ENCODE measurements at regions not wholly inside any gene's neighbourhood (a gene's known extent, or its start where the extent isn't known, plus 50 kb on each side); places are given as distances from the start of the nearest gene placed in this dataset.

DNA sequence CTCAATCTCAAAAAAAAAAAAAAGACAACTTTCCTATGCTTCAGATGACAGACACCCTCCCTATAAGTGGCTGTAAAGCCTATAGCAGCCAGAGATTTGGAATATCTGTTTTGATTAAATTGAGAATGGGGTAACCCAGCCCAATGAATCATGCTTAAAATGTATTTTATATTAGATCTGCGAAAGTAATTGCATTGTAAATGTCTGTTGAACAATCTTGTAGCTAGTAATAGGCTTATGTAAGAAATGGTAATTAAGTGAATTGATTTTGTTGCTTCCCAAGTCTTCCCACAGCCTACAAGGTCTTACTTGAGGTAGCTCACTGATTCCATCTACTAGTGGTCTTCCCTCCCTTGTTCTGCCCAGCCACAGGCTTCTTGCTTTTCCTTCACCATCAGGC lies 590.7 kb downstream of the ACTL7B start:
- Mint-ChIP-seq H3K9me3 (ENCODE audit: unreplicated experiment) (no peaks in the 10 kb centered on the region), H3K27ac (ENCODE audit: low read depth, unreplicated experiment) (no peak overlapping the region), H3K4me1 (ENCODE audit: insufficient read depth, unreplicated experiment) (peaks cover 15% of the 10 kb centered on the region), H3K36me3 (ENCODE audit: insufficient read depth, unreplicated experiment) (no peaks in the 10 kb centered on the region), H3K27me3 (ENCODE audit: insufficient read depth, unreplicated experiment) (no peaks in the 10 kb centered on the region), H3K4me3 (ENCODE audit: unreplicated experiment) (no peak overlapping the region)
- POLR2A ChIA-PET = no interaction called here
- TF ChIP-seq, protein P1, sequence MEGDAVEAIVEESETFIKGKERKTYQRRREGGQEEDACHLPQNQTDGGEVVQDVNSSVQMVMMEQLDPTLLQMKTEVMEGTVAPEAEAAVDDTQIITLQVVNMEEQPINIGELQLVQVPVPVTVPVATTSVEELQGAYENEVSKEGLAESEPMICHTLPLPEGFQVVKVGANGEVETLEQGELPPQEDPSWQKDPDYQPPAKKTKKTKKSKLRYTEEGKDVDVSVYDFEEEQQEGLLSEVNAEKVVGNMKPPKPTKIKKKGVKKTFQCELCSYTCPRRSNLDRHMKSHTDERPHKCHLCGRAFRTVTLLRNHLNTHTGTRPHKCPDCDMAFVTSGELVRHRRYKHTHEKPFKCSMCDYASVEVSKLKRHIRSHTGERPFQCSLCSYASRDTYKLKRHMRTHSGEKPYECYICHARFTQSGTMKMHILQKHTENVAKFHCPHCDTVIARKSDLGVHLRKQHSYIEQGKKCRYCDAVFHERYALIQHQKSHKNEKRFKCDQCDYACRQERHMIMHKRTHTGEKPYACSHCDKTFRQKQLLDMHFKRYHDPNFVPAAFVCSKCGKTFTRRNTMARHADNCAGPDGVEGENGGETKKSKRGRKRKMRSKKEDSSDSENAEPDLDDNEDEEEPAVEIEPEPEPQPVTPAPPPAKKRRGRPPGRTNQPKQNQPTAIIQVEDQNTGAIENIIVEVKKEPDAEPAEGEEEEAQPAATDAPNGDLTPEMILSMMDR (IDR thresholded peaks at IDR 0.05; ENCODE audit: unreplicated experiment) = no peak
- CTCF ChIA-PET = interaction anchor here (0.6 kb wide), 1 partner anchor 799 kb away, joined by 3 read pairs; no protein-coding TSS in a partner anchor
- no TSS peak for BruUV-seq (replicated peaks)
- no peak for DNase-seq (ENCODE audit: unreplicated experiment)
- intact Hi-C loops (cut with micrococcal nuclease) = no loop called here

DNA sequence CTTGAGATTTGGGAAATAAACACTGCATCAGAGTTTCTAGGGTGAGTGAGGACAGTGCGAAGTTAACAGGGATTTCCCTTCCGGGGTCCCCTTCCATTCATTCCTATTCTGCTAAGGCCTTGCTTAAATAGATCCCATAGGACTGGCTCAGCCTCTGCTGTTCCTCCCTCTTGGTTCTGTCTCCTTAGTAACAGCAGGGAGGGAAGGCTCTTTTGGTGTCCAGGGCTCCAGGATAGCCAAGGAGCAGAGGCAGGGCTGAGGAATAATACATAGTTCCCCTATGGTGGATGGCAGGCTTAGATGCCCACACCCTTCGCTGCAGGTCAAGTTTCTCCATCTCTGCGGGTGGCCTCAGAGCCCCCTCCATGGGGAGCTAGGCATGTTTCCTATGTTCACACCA lies 591.7 kb downstream of the ACTL7B start:
- no peak overlapping the region for H3K4me3 Mint-ChIP-seq (ENCODE audit: unreplicated experiment)

DNA sequence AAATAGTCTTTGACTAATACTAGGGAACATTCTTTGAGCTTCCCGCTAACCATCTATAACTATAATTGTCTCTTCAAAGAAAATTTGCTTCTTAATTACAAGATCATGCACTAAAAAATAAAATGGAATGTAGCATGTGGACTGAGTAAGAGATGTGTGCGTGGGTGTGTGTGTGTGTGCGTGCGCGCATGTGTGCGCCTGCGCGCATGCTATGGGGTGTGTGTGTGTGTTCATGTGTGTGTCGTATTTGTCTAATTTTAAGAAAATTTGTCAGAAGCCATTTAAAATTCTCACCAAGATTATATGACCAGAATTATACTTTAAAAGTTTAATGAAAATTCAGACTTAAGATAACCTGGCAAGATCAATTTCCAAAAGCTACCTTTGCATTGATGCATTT lies 593.0 kb downstream of the ACTL7B start:
- H3K27ac Mint-ChIP-seq (ENCODE audit: low read depth, unreplicated experiment) = no peak overlapping the region
- BruUV-seq (replicated peaks) = no TSS peak
- no peaks in the 10 kb centered on the region for H3K36me3 Mint-ChIP-seq (ENCODE audit: insufficient read depth, unreplicated experiment)
- no peak for DNase-seq (ENCODE audit: unreplicated experiment)
- ChIA-PET POLR2A (interaction anchor here (0.9 to 3.9 kb wide), 2 partner anchors 9 to 213 kb away, joined by 4 to 24 read pairs; no protein-coding TSS in a partner anchor), CTCF (interaction anchor here (1.0 kb wide), 1 partner anchor 10 kb away, joined by 3 read pairs; no protein-coding TSS in a partner anchor)
- H3K4me3 Mint-ChIP-seq (ENCODE audit: unreplicated experiment) = no peak overlapping the region
- H3K9me3 Mint-ChIP-seq (ENCODE audit: unreplicated experiment) = no peaks in the 10 kb centered on the region
- peaks cover 20% of the 10 kb centered on the region for H3K4me1 Mint-ChIP-seq (ENCODE audit: insufficient read depth, unreplicated experiment)
- intact Hi-C loops (cut with micrococcal nuclease) = no loop called here
- no peaks in the 10 kb centered on the region for H3K27me3 Mint-ChIP-seq (ENCODE audit: insufficient read depth, unreplicated experiment)
- TF ChIP-seq, protein P1 (IDR thresholded peaks at IDR 0.05; ENCODE audit: unreplicated experiment) = no peak

More for the DNA sequence above, 591.7 kb downstream of the ACTL7B start:
- BruUV-seq (replicated peaks) = no TSS peak
- DNase-seq (ENCODE audit: unreplicated experiment) = no peak
- H3K27me3 Mint-ChIP-seq (ENCODE audit: insufficient read depth, unreplicated experiment) = no peaks in the 10 kb centered on the region
- peaks cover 20% of the 10 kb centered on the region for H3K4me1 Mint-ChIP-seq (ENCODE audit: insufficient read depth, unreplicated experiment)
- H3K27ac Mint-ChIP-seq (ENCODE audit: low read depth, unreplicated experiment) = no peak overlapping the region
- no peaks in the 10 kb centered on the region for H3K9me3 Mint-ChIP-seq (ENCODE audit: unreplicated experiment)
- CTCF ChIA-PET = no interaction called here
- intact Hi-C loops (cut with micrococcal nuclease) = no loop called here
- H3K36me3 Mint-ChIP-seq (ENCODE audit: insufficient read depth, unreplicated experiment) = no peaks in the 10 kb centered on the region
- TF ChIP-seq, protein P1 (IDR thresholded peaks at IDR 0.05; ENCODE audit: unreplicated experiment) = no peak
- POLR2A ChIA-PET = no interaction called here

DNA sequence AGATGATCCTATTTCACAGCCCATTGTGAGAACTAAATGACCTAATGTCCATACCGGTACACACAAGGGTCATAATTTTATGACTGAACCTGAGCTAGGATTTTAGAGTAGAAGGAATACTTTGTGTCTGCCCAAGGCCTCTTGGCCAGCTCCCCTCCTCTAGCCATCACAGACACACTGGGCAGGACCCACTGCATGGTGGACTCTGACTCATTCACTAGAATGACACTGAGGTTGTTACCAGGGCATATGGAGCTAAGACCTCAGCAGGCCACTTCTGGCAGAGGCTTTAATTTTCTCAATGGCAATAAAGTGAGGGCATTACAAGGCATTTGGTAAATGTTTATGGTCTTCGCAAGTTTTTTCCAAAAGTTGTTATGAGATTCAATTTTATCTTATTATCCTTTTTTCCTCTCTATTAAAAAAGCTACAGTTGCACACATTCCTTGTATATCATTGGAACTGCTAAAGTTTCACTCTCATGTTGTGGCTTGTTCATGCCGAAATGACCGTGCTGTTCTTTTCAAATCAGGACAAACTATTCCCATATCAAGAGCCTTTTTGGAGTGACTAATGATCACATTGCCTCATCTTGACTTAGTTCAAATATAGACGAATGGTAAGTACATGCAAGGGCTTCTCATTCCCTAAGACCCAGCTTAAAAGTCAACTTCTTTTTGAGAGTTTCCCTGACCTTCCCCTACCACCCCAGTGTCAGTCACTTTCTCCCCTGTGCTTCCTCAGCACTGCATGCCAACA lies 595.7 kb downstream of the ACTL7B start:
- DNase-seq (ENCODE audit: unreplicated experiment) = peak; percentile 67
- no peaks in the 10 kb centered on the region for H3K36me3 Mint-ChIP-seq (ENCODE audit: insufficient read depth, unreplicated experiment)
- peak overlapping the region; percentile 17 for H3K4me3 Mint-ChIP-seq (ENCODE audit: unreplicated experiment)
- H3K27me3 Mint-ChIP-seq (ENCODE audit: insufficient read depth, unreplicated experiment) = no peaks in the 10 kb centered on the region
- TF ChIP-seq, protein P1 (IDR thresholded peaks at IDR 0.05; ENCODE audit: unreplicated experiment) = no peak
- H3K9me3 Mint-ChIP-seq (ENCODE audit: unreplicated experiment) = no peaks in the 10 kb centered on the region
- ChIA-PET CTCF (interaction anchor here (0.5 to 1.4 kb wide), 10 partner anchors 9 to 534 kb away, joined by 3 to 5 read pairs (median 4); no protein-coding TSS in a partner anchor), POLR2A (interaction anchor here (0.6 to 3.9 kb wide), 26 partner anchors 9 to 780 kb away, joined by 3 to 24 read pairs (median 4); partner anchors contain the start of gene KLF4)
- no TSS peak for BruUV-seq (replicated peaks)
- intact Hi-C loops (cut with micrococcal nuclease) = no loop called here
- H3K4me1 Mint-ChIP-seq (ENCODE audit: insufficient read depth, unreplicated experiment) = peaks cover 20% of the 10 kb centered on the region
- H3K27ac Mint-ChIP-seq (ENCODE audit: low read depth, unreplicated experiment) = peak overlapping the region; percentile 93
